HuH-7 (cell line): ENCODE measurements at regions not wholly inside any gene's neighbourhood (a gene's known extent, or its start where the extent isn't known, plus 50 kb on each side); places are given as distances from the start of the nearest gene placed in this dataset.
"Not testable (repeated sequence)": the region's sequence is repeated elsewhere in the genome, so short reads cannot be mapped to it uniquely, and the experiment has no call there.

ENCODE experiments used
- DNase-seq: peaks from one replicate; pipeline ENCODE4 v3.0.0; 2011; ENCODE audit warnings: low spot score

- DNase-seq: no peak
Measured at GRCh38 chr2:188645986-188646385, 328.2 kb upstream of the COL3A1 start.

DNA sequence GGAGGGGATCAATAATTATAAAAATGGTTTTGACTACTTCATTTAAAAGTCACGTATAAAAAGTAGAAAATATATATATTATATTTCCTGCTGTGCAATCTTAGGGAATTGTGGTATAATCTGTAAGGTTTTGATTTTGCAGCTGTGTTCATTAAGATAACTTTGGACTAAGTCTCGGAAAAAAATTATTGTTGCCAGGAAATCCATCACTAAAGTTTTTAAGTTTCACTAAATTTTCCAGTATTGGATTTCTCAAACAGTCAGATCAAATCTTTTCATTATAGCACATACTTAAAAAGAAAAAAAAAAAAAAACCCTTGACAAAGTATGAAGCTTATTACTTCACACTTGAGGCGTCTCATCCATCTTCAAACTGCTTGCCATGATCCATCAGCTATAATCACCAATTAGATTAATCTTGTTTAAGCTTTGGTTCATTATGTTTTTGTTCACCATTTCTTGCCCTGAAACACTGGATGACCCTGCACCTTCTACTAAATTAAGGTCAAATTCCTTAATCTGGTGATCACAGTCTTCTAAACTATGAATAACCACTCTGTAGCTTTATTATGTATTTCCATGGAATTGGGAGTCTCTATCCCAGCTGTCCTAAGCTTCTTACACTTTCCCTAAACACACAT lies 326.6 kb upstream of the COL3A1 start:
- no peak for DNase-seq

DNA sequence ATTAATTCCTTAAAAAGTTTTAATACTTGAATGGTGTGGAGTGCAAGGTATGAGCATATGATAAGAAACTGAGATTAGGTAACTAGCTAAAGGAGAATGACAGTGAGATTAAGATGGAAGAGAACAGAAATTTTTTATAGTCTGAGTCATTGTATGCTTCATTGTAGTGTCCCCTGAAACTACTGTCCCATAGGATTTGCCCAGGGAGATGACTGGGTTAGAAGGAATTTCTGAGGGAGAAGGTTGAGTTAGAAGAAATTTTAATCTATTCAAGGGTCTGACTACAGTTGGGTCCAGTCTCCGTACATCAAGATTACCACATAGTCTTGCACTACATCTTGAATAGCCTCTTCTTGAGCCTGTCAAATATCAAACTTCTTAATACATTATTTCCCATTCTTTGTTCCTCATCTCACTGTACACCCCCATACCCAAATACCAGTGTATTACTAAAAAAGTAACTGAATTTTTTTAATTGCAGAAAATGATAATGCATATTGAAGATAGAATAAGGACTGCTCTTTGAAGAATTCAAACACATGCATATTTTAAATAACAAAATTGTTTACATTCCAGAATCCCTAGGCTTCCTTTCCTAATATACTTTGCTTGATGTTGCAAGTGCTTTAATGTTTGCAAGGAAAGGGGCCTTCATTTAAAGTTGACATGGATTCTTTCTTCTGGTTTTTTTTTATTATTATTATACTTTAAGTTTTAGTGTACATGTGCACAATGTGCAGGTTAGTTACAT lies 314.3 kb upstream of the COL3A1 start:
- DNase-seq: no peak

GRCh38 chr2:188663301-188663700 lies 310.9 kb upstream of the COL3A1 start:
- no peak for DNase-seq

GRCh38 chr2:188664416-188664815 lies 309.8 kb upstream of the COL3A1 start:
- no peak for DNase-seq

GRCh38 chr2:188664951-188665595 lies 309.1 kb upstream of the COL3A1 start:
- no peak for DNase-seq

GRCh38 chr2:188665727-188666304 lies 308.4 kb upstream of the COL3A1 start:
- no peak for DNase-seq

GRCh38 chr2:188666503-188666902 lies 307.7 kb upstream of the COL3A1 start:
- no peak for DNase-seq

- no peak for DNase-seq
Measured at GRCh38 chr2:188668017-188668680, 306.0 kb upstream of the COL3A1 start.

DNA sequence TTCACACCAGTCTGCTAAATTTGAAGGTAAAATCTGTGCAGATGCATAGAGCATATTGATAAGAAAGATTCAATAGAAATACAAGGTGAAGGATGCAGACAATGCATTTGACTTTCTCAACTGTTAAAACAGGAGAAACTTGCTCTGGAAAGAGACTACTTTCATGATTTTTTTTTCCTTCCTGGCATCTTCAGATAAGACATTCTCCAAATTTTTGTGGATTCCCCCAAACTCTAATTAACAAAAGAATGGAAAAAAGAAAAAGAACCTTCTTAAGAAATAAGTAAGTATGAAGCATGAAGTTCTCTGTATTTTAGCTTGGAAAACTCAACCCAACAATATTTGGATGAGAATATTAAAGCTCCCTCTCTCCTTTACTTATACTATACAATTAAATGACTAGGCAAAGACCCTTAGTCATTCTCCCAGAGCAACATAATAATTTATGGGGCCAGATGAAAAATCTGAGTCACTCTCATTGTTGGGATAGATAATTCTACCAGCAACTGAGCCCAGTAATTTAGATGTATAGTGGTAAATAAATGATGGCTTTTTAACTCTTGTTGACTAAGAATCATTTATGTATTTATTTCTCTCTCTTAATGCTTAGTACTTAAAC lies 298.7 kb upstream of the COL3A1 start:
- DNase-seq: no peak

DNA sequence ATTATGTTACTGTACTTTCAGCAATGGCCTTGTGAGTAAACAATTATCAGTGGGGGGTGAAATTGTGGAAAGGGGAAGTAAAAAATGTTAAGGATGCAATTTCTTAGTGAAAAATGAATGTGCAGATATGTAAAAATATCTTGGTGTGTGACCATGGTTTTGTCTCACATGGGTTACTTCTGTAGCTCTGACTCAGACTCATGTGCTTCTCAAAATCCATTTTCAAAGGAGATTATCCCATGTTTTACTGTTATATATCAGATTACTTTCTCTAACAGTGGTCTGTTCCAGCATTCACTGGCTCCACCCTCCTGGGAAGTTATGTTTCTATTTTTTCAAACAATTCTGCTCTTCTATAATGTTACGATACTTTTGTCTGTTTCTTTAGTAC lies 298.2 kb upstream of the COL3A1 start:
- no peak for DNase-seq

DNA sequence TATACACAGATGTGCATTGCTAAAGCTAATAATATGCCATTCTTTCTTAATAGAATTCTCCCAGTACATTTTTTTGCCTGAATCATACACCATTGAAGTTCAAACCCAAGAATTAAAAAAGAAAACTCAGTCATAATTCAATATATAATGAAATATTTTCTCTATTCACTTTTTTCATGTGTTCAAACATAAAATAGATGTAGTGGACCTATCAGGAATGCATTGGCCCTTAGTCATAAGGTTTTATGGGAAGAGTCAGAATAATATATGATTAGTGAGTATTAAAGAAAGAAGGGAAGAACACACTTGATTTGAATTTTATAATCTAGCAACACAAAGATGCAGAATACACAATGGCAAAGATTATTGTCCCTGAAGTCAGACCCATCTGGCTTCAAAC lies 297.0 kb upstream of the COL3A1 start:
- DNase-seq: no peak

DNA sequence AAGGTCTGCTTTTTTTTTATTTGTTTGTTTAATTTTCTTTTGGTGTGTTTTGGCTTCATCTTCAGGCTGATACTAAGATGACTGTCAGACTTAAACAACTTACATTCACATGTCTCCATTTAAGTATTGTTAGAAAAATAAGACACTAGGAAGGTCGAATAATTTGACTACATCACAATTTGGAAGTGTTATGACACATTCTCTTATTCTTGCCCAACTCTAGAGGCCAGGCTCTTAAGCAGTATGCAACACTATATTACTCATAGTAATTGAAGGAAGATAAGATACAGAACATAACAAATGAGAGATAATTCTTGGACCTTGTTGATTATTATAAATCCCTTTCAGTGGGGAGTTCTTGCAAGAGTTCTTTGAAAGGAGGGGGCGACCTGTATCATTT lies 295.3 kb upstream of the COL3A1 start:
- no peak for DNase-seq

- DNase-seq: no peak
Measured at GRCh38 chr2:188682838-188683237, 291.3 kb upstream of the COL3A1 start.

DNA sequence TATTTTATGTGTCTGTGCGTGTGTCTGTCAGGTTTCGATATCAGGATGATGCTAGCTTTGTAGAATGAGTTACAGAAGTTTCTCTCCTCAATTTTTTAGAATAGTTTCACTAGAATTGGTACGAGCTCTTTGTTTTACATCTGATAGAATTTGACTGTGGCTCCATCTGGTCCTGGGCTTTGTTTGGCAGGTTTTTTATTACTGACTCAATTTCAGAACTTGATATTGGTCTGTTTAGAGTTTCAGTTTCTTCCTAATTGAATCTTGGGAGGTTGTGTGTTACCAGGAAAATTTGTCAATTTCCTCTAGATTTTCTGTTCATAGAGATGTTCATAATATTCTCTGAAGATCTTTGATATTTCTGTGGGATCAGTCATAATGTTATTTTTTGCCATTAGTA lies 289.4 kb upstream of the COL3A1 start:
- no peak for DNase-seq

GRCh38 chr2:188693111-188693510 lies 281.1 kb upstream of the COL3A1 start:
- no peak for DNase-seq

- DNase-seq: no peak
Measured at GRCh38 chr2:188693771-188694170, 280.4 kb upstream of the COL3A1 start.

GRCh38 chr2:188695953-188696352 lies 278.2 kb upstream of the COL3A1 start:
- no peak for DNase-seq

GRCh38 chr2:188698151-188698550 lies 276.0 kb upstream of the COL3A1 start:
- not testable (repeated sequence) for DNase-seq

GRCh38 chr2:188701836-188702235 lies 272.3 kb upstream of the COL3A1 start:
- no peak for DNase-seq

- DNase-seq: no peak
Measured at GRCh38 chr2:188705191-188705590, 269.0 kb upstream of the COL3A1 start.

- DNase-seq: no peak
Measured at GRCh38 chr2:188713961-188714360, 260.2 kb upstream of the COL3A1 start.
